ENCODE measurements at regions not wholly inside any gene's neighbourhood (a gene's known extent, or its start where the extent isn't known, plus 50 kb on each side); places are given as distances from the start of the nearest gene placed in this dataset.

DNA sequence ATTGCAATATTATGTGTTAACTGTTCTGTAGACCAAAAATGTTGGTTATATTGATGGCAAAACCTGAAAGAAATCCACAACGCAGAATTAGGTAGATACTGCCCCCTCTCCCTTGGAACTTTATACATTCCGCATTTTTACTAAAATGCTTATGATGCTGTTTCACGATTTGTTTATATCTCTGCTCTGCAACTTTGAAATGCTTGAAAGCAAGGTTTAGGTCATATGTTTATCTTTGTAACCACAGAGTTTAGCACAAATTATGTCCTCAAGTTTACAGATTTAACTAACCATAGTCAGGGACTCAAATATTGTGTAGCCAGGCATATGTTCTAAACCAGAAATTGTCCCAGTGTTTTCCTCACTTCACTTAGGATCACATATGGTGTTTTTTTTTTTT is 66.1 kb upstream of the H2AZ1 start:
- TF ChIP-seq, protein P1, sequence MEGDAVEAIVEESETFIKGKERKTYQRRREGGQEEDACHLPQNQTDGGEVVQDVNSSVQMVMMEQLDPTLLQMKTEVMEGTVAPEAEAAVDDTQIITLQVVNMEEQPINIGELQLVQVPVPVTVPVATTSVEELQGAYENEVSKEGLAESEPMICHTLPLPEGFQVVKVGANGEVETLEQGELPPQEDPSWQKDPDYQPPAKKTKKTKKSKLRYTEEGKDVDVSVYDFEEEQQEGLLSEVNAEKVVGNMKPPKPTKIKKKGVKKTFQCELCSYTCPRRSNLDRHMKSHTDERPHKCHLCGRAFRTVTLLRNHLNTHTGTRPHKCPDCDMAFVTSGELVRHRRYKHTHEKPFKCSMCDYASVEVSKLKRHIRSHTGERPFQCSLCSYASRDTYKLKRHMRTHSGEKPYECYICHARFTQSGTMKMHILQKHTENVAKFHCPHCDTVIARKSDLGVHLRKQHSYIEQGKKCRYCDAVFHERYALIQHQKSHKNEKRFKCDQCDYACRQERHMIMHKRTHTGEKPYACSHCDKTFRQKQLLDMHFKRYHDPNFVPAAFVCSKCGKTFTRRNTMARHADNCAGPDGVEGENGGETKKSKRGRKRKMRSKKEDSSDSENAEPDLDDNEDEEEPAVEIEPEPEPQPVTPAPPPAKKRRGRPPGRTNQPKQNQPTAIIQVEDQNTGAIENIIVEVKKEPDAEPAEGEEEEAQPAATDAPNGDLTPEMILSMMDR (IDR thresholded peaks at IDR 0.05), result no peak
- TF ChIP-seq POLR2A (IDR thresholded peaks at IDR 0.05) (no peak), EP300 (IDR thresholded peaks at IDR 0.05) (no peak), POLR2AphosphoS5 (IDR thresholded peaks at IDR 0.05) (no peak)
